HFFc6 (cell line): ENCODE measurements at regions not wholly inside any gene's neighbourhood (a gene's known extent, or its start where the extent isn't known, plus 50 kb on each side); places are given as distances from the start of the nearest gene placed in this dataset.
A peak's percentile ranks its signal among the peaks of the same experiment; 100 is the strongest.

Experiments
- DNase-seq: peaks from one replicate; pipeline ENCODE4 v3.0.0-alpha.2; 2018
- H3K27ac Mint-ChIP-seq: 2 replicates; pipeline ENCODE4 v1.8.0; 2020; ENCODE audit warnings: mild to moderate bottlenecking, mixed read lengths
- H3K27me3 Mint-ChIP-seq: 2 replicates; pipeline ENCODE4 v1.8.0; 2021; ENCODE audit warnings: mild to moderate bottlenecking, moderate library complexity, mixed read lengths; ENCODE audit not compliant: insufficient read depth
- H3K36me3 Mint-ChIP-seq: 2 replicates; pipeline ENCODE4 v1.8.0; 2021; ENCODE audit warnings: low read depth, mixed read lengths
- H3K4me1 Mint-ChIP-seq: 2 replicates; pipeline ENCODE4 v1.8.0; 2020; ENCODE audit warnings: low read depth, mixed read lengths
- H3K4me3 Mint-ChIP-seq: 2 replicates; pipeline ENCODE4 v1.8.0; 2020; ENCODE audit warnings: mild to moderate bottlenecking, moderate library complexity, mixed read lengths
- H3K9me3 Mint-ChIP-seq: 2 replicates; pipeline ENCODE4 v1.8.0; 2020; ENCODE audit warnings: mild to moderate bottlenecking, mixed read lengths
- TF ChIP-seq, protein P1 (sequence below): fragments of 200-600 bp; sonication (generic); IDR thresholded peaks from 2 replicates; pipeline ENCODE4 v1.5.0; 2021; ENCODE audit warnings: antibody characterized with exemption, mild to moderate bottlenecking

DNA sequence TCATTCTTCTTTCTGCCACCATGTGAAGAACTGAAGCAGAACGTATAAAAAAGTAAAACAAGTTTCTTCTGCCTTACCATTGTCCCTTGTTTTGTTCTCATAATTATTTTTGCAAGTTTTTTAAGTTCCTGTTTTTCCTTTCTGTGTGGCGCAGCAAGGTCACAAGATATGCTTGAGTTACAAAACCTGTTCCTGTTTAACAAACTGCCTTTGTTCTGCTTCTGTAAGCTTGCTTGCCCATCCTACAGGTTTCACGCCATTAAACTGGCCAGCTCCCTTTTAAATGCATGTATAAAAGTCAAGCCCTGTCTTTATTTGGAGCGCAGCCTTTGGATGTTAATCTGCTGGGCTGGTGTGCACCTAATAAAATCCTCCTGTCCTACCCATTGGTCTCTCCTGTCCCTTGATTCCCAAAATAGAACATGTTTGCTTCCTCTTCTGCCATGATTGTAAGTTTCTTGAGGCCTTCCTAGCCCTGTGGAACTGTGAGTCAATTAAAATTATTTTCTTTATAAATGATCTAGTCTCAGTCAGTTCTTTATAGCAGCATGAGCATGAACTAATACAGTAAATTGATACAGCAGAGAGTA is 1115.4 kb downstream of the SLITRK1 start:
- TF ChIP-seq, protein P1, sequence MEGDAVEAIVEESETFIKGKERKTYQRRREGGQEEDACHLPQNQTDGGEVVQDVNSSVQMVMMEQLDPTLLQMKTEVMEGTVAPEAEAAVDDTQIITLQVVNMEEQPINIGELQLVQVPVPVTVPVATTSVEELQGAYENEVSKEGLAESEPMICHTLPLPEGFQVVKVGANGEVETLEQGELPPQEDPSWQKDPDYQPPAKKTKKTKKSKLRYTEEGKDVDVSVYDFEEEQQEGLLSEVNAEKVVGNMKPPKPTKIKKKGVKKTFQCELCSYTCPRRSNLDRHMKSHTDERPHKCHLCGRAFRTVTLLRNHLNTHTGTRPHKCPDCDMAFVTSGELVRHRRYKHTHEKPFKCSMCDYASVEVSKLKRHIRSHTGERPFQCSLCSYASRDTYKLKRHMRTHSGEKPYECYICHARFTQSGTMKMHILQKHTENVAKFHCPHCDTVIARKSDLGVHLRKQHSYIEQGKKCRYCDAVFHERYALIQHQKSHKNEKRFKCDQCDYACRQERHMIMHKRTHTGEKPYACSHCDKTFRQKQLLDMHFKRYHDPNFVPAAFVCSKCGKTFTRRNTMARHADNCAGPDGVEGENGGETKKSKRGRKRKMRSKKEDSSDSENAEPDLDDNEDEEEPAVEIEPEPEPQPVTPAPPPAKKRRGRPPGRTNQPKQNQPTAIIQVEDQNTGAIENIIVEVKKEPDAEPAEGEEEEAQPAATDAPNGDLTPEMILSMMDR, result no peak
- H3K27me3 Mint-ChIP-seq, result no peaks in the 10 kb centered on the region
- no peak for DNase-seq
- no peak overlapping the region for H3K4me3 Mint-ChIP-seq
- H3K36me3 Mint-ChIP-seq, result peaks cover 17% of the 10 kb centered on the region
- H3K4me1 Mint-ChIP-seq, result no peaks in the 10 kb centered on the region
- H3K9me3 Mint-ChIP-seq, result peaks cover 14% of the 10 kb centered on the region
- no peak overlapping the region for H3K27ac Mint-ChIP-seq

DNA sequence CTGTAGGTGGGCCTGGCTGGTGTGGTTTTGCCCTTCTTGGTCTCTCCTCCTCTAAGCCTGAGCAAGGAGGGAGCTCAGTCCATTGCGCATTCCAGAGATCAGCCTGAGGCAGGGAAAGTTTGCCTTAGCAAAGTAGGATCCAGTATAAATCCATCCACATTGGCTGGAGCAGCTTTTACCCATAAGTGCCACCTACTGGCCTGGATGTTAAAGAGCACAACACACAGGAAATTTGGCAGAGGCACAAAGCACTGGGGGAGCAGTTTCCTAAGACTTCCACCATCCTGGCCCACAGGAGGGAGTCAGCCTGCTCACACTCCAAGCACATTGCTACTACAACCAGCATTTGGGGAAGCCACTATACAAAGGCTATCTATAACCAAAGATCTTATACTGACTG is 1124.2 kb downstream of the SLITRK1 start:
- no peaks in the 10 kb centered on the region for H3K27me3 Mint-ChIP-seq
- H3K4me1 Mint-ChIP-seq, result peaks cover 12% of the 10 kb centered on the region
- H3K27ac Mint-ChIP-seq, result no peak overlapping the region
- no peaks in the 10 kb centered on the region for H3K9me3 Mint-ChIP-seq
- no peak overlapping the region for H3K4me3 Mint-ChIP-seq
- TF ChIP-seq, protein P1, result peak; percentile 55
- H3K36me3 Mint-ChIP-seq, result no peaks in the 10 kb centered on the region
- no peak for DNase-seq

DNA sequence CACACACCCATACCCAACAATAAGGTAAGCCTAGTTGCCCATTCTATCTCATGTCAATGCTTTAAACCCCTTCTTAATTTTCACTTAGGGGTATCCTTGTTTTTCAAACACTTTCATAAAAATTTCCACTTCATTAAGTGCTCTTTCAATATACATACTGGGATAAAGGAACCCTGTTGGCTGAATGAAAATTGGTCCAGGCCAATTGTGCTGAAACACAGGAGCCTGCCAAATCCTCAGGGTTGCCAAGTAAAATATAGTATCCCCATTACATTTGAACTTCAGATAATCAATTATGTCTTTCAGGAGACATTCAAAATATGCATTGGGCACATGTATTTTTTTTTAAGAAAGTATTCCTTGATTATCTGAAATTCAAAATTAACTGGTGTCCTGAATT is 1131.1 kb downstream of the SLITRK1 start:
- DNase-seq, result no peak
- Mint-ChIP-seq H3K36me3 (peaks cover 6% of the 10 kb centered on the region; the same call in 1 of the 2 replicates), H3K9me3 (no peaks in the 10 kb centered on the region)

DNA sequence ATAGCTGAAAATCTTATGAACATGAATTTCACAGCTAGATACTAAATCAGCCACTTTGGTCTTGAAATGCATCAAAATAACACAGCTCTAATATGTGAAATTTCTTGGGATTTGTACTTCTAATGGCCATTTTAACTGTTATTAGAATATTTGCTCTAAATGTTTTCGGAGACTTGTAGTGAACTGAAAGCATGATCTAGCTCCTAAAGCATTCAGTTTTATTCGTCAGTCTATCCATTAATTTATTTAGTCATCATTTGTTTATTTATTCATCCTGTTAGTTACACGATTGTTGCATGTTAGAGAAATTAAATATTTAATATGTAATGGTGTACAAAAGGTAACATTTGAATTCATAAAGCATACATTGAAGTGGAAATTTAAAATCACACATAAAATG is 1132.7 kb downstream of the SLITRK1 start:
- H3K27me3 Mint-ChIP-seq, result no peaks in the 10 kb centered on the region

More for the DNA sequence above, 1131.1 kb downstream of the SLITRK1 start:
- TF ChIP-seq, protein P1, result no peak
- H3K4me1 Mint-ChIP-seq, result peaks cover 57% of the 10 kb centered on the region
- H3K4me3 Mint-ChIP-seq, result no peak overlapping the region
- no peak overlapping the region for H3K27ac Mint-ChIP-seq
- H3K27me3 Mint-ChIP-seq, result no peaks in the 10 kb centered on the region

DNA sequence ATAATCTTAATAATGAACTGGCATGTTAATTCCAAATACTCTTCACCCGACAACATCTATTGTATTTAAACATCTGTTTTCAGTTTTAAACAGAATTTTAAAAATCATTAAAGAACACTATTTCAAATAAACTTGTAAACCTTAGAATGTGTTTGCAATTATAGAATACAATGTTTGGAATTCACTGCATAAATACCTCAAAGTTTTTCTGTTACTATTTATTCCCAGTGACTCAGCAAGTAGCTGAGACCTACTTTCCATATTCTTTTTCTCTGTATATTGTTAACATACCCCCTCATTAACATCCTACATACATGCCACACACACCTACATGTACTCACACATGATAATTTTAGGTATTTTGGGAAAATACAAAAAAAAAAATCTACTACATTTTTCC is 1134.3 kb downstream of the SLITRK1 start:
- H3K27me3 Mint-ChIP-seq, result no peaks in the 10 kb centered on the region
- peak; percentile 47 for DNase-seq
- H3K36me3 Mint-ChIP-seq, result peaks cover 15% of the 10 kb centered on the region
- H3K27ac Mint-ChIP-seq, result peak overlapping the region; percentile 74
- peaks cover 64% of the 10 kb centered on the region for H3K4me1 Mint-ChIP-seq
- TF ChIP-seq, protein P1, result no peak
- H3K4me3 Mint-ChIP-seq, result peak overlapping the region; percentile 57
- no peaks in the 10 kb centered on the region for H3K9me3 Mint-ChIP-seq

More for the DNA sequence above, 1132.7 kb downstream of the SLITRK1 start:
- H3K9me3 Mint-ChIP-seq, result no peaks in the 10 kb centered on the region
- peak; percentile 19 for DNase-seq
- peak overlapping the region; percentile 88 for H3K27ac Mint-ChIP-seq
- H3K4me1 Mint-ChIP-seq, result peaks cover 57% of the 10 kb centered on the region
- H3K4me3 Mint-ChIP-seq, result no peak overlapping the region
- TF ChIP-seq, protein P1, result no peak
- H3K36me3 Mint-ChIP-seq, result peaks cover 8% of the 10 kb centered on the region; the same call in 1 of the 2 replicates
